GM12878 (cell line): ENCODE measurements at regions not wholly inside any gene's neighbourhood (a gene's known extent, or its start where the extent isn't known, plus 50 kb on each side); places are given as distances from the start of the nearest gene placed in this dataset.

Experiments used
- ATAC-seq: fragments of 200-7000 bp; cut with Tn5 transposase; 3 replicates; pipeline ENCODE4 v1.9.1; 2020; ENCODE audit warnings: mild to moderate bottlenecking, moderate library complexity
- BruUV-seq: library from RNA; stranded (reverse); fragments of 400-500 nt; replicated peaks from 2 replicates; lab custom pipeline; 2021; lab: Mats Ljungman, UMichigan
- CTCF ChIA-PET: fragments of 300-600 bp; sonication (Branson Sonifier 250); formaldehyde crosslinking; extraction: SDS; loops from one replicate; lab custom pipeline; 2021; ENCODE audit warnings: inconsistent platforms; lab: Yijun Ruan, JAX
- POLR2A ChIA-PET: fragments of 350-600 bp; formaldehyde crosslinking; extraction: SDS; loops from one replicate; lab custom pipeline; 2021; ENCODE audit warnings: inconsistent platforms; lab: Charles Lee
- RAD21 ChIA-PET: fragments of 300-600 bp; sonication (Branson Sonifier 250); formaldehyde crosslinking; loops from one replicate; lab custom pipeline; 2023; ENCODE audit warnings: antibody characterized with exemption; ENCODE audit not compliant: unreplicated experiment; lab: Charles Lee
- SMC1A ChIA-PET: fragments of 300-600 bp; sonication (Branson Sonifier 250); formaldehyde crosslinking; loops from one replicate; lab custom pipeline; 2023; ENCODE audit not compliant: unreplicated experiment, uncharacterized antibody; lab: Charles Lee
- DNase-seq: peaks from one replicate; pipeline ENCODE4 v3.0.0-alpha.2; 2011; ENCODE audit warnings: low read depth, low spot score
- FAIRE-seq: peaks from 3 replicates; lab custom pipeline; 2011; peaks lifted over from hg19 to GRCh38; lab: Jason Lieb, UNC
- H2AFZ ChIP-seq: 2 replicates; pipeline ENCODE4 v1.6.0; 2011; ENCODE audit warnings: low read depth, low read length, control low read depth; ENCODE audit not compliant: control insufficient read depth
- H3K27ac ChIP-seq: 2 replicates; pipeline ENCODE4 v1.5.1; 2011; ENCODE audit warnings: control low read depth; ENCODE audit not compliant: control insufficient read depth, insufficient read depth
- H3K27me3 ChIP-seq, 2 experiments: replicated peaks in 1 of 2; 2 replicates each; pipeline versions ENCODE4 v1.6.0 to v1.6.1; 2011; ENCODE audit warnings: low read length in 1 of 2; ENCODE audit not compliant: control insufficient read depth in 2 of 2, insufficient read depth in 2 of 2
- H3K36me3 ChIP-seq, 2 experiments: 2 replicates each; pipeline ENCODE4 v1.5.1; 2011; ENCODE audit warnings: low read length in 1 of 2; ENCODE audit not compliant: control insufficient read depth in 2 of 2, insufficient read depth in 2 of 2
- H3K4me1 ChIP-seq: 2 replicates; pipeline ENCODE4 v1.6.1; 2011; ENCODE audit warnings: mild to moderate bottlenecking, low read length, moderate library complexity, mixed read lengths; ENCODE audit not compliant: control insufficient read depth, insufficient read depth
- H3K4me2 ChIP-seq: 2 replicates; pipeline ENCODE4 v1.6.0; 2011; ENCODE audit warnings: control low read depth; ENCODE audit not compliant: control insufficient read depth, insufficient read depth
- H3K4me3 ChIP-seq: fragments of 200-600 bp; sonication (generic); 2 replicates; pipeline ENCODE4 v1.5.1; 2016
- H3K79me2 ChIP-seq: 2 replicates; pipeline ENCODE4 v1.6.0; 2011; ENCODE audit warnings: low read length; ENCODE audit not compliant: control insufficient read depth, insufficient read depth
- H3K9ac ChIP-seq: 2 replicates; pipeline ENCODE4 v1.8.0; 2011; ENCODE audit warnings: low read length, control low read depth, mixed read lengths; ENCODE audit not compliant: control insufficient read depth, insufficient read depth
- H3K9me3 ChIP-seq: replicated peaks from 3 replicates; pipeline ENCODE4 v1.5.1; 2011; ENCODE audit warnings: mild to moderate bottlenecking, low read length; ENCODE audit not compliant: control insufficient read depth, insufficient read depth
- H4K20me1 ChIP-seq: 2 replicates; pipeline ENCODE4 v1.6.0; 2011; ENCODE audit not compliant: control insufficient read depth, insufficient read depth
- BACH1 ChIP-seq: fragments of 450-650 bp; IDR thresholded peaks from 2 replicates; pipeline ENCODE4 v1.6.1; 2017; ENCODE audit warnings: mild to moderate bottlenecking, borderline replicate concordance
- BMI1 ChIP-seq: fragments of 450-650 bp; IDR thresholded peaks from 2 replicates; pipeline ENCODE4 v1.6.1; 2016; ENCODE audit warnings: mild to moderate bottlenecking, moderate library complexity, borderline replicate concordance
- CREB1 ChIP-seq: IDR thresholded peaks from 2 replicates; pipeline ENCODE4 v1.6.1; 2012; ENCODE audit warnings: low read depth, mild to moderate bottlenecking, inconsistent platforms
- FOXM1 ChIP-seq: IDR thresholded peaks from 2 replicates; pipeline ENCODE4 v1.6.1; 2012; ENCODE audit warnings: low read depth, mild to moderate bottlenecking, inconsistent platforms, low read length, moderate library complexity
- GATAD2B ChIP-seq: fragments of 450-650 bp; conservative IDR thresholded peaks from 2 replicates; pipeline ENCODE4 v1.6.1; 2017; ENCODE audit warnings: low read depth, mild to moderate bottlenecking, moderate library complexity
- KAT2A ChIP-seq: conservative IDR thresholded peaks from 2 replicates; pipeline ENCODE4 v1.6.1; 2011; ENCODE audit warnings: low read depth, low read length; ENCODE audit not compliant: control insufficient read depth
- PAX8 ChIP-seq: fragments of 450-650 bp; IDR thresholded peaks from 2 replicates; pipeline ENCODE4 v1.6.1; 2017; ENCODE audit warnings: mild to moderate bottlenecking, moderate library complexity
- RAD21 ChIP-seq: IDR thresholded peaks from 2 replicates; pipeline ENCODE4 v1.6.1; 2011; ENCODE audit warnings: mild to moderate bottlenecking, low read depth, low read length, moderate library complexity; ENCODE audit not compliant: insufficient read depth
- SMC3 ChIP-seq: IDR thresholded peaks from 2 replicates; pipeline ENCODE4 v1.6.1; 2011; ENCODE audit warnings: low read length, improper control_type of control experiment, borderline replicate concordance
- SREBF1 ChIP-seq: IDR thresholded peaks from 2 replicates; pipeline ENCODE4 v1.6.1; 2012; ENCODE audit warnings: mild to moderate bottlenecking, low read length
- SUZ12 ChIP-seq: fragments of 200-600 bp; sonication (generic); IDR thresholded peaks from one replicate; pipeline ENCODE4 v1.6.1; 2018; ENCODE audit warnings: antibody characterized with exemption, mild to moderate bottlenecking; ENCODE audit not compliant: unreplicated experiment
- TAF1 ChIP-seq: IDR thresholded peaks from 2 replicates; pipeline ENCODE4 v1.6.1; 2011; ENCODE audit warnings: mild to moderate bottlenecking, low read depth, low read length, borderline replicate concordance
- TCF12 ChIP-seq: IDR thresholded peaks from 2 replicates; pipeline ENCODE4 v1.6.1; 2011; ENCODE audit warnings: low read depth, mild to moderate bottlenecking, low read length
- ZBTB33 ChIP-seq: fragments of 450-650 bp; IDR thresholded peaks from 2 replicates; pipeline ENCODE4 v1.6.1; 2017; ENCODE audit warnings: mild to moderate bottlenecking
- WGBS: methylation state at CpG from one replicate; pipeline ENCODE4 v1.1.6; 2016; ENCODE audit warnings: low lambda C conversion rate; ENCODE audit not compliant: insufficient replicate concordance, insufficient coverage; ENCODE audit errors: missing lambda C conversion rate; 5-methylcytosine and 5-hydroxymethylcytosine counted together
- in situ Hi-C: fragments of 300-500 bp; cut with MboI; formaldehyde crosslinking; loops from 9 replicates; pipeline ENCODE4 v1.14.3; 2018; ENCODE audit warnings: mixed read lengths
- intact Hi-C: fragments of 100-400 bp; cut with micrococcal nuclease; formaldehyde crosslinking; loops from one replicate; pipeline ENCODE4 v1.14.2; 2022; ENCODE audit not compliant: unreplicated experiment
- TF ChIP-seq, protein P1 (sequence below): IDR thresholded peaks from 2 replicates; pipeline ENCODE4 v1.6.1; 2012; ENCODE audit warnings: low read depth, low read length, improper control_type of control experiment
- TF ChIP-seq, protein P2 (sequence below): fragments of 450-650 bp; IDR thresholded peaks from 2 replicates; pipeline ENCODE4 v1.6.1; 2014; ENCODE audit warnings: mild to moderate bottlenecking
- TF ChIP-seq, protein P3 (sequence below): fragments of 450-650 bp; IDR thresholded peaks from 2 replicates; pipeline ENCODE4 v1.6.1; 2018; ENCODE audit warnings: mild to moderate bottlenecking, low read depth, moderate library complexity; ENCODE audit not compliant: partially characterized antibody

GRCh38 chr10:123500110-123500509, 166.0 kb upstream of the GPR26 start:
- DNase-seq (no peak), FAIRE-seq (no peak), ATAC-seq (no peak)
- BruUV-seq = no TSS peak
- H3K9me3 ChIP-seq = no peaks in the 10 kb centered on the region; the same call in 1 of the 3 replicates
- in situ Hi-C loops = no loop called here
- ChIA-PET SMC1A (interaction anchor here (0.5 to 2.0 kb wide), 6 partner anchors 9 to 340 kb away, joined by 3 to 6 read pairs (median 3); no protein-coding TSS in a partner anchor), RAD21 (interaction anchor here (1.5 kb wide), 1 partner anchor 119 kb away, joined by 3 read pairs; no protein-coding TSS in a partner anchor), POLR2A (no interaction called here), CTCF (interaction anchor here (1.3 kb wide), 1 partner anchor 10 kb away, joined by 4 read pairs; no protein-coding TSS in a partner anchor)
- H4K20me1 ChIP-seq = no peaks in the 10 kb centered on the region
- no peaks in the 10 kb centered on the region for H3K36me3 ChIP-seq
- H2AFZ ChIP-seq = no peak overlapping the region
- no peak overlapping the region for H3K9ac ChIP-seq
- intact Hi-C loops = no loop called here
- no peak overlapping the region for H3K4me3 ChIP-seq
- 91% methylated on average over 7 of the region's 7 CpGs for WGBS
- peaks cover 26% of the 10 kb centered on the region for H3K4me1 ChIP-seq
- no peaks in the 10 kb centered on the region for H3K79me2 ChIP-seq
- no peak overlapping the region for H3K4me2 ChIP-seq
- no peak overlapping the region for H3K27ac ChIP-seq
- no peaks in the 10 kb centered on the region for H3K27me3 ChIP-seq
- TF ChIP-seq PAX8 (no peak), SMC3 (no peak), GATAD2B (no peak), TCF12 (no peak), SREBF1 (no peak), SUZ12 (no peak), CREB1 (no peak), ZBTB33 (no peak), BACH1 (no peak), KAT2A (no peak), RAD21 (no peak), TAF1 (no peak), FOXM1 (no peak), BMI1 (no peak)
- TF ChIP-seq, protein P1, sequence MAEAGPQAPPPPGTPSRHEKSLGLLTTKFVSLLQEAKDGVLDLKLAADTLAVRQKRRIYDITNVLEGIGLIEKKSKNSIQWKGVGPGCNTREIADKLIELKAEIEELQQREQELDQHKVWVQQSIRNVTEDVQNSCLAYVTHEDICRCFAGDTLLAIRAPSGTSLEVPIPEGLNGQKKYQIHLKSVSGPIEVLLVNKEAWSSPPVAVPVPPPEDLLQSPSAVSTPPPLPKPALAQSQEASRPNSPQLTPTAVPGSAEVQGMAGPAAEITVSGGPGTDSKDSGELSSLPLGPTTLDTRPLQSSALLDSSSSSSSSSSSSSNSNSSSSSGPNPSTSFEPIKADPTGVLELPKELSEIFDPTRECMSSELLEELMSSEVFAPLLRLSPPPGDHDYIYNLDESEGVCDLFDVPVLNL = no peak
- TF ChIP-seq, protein P2, sequence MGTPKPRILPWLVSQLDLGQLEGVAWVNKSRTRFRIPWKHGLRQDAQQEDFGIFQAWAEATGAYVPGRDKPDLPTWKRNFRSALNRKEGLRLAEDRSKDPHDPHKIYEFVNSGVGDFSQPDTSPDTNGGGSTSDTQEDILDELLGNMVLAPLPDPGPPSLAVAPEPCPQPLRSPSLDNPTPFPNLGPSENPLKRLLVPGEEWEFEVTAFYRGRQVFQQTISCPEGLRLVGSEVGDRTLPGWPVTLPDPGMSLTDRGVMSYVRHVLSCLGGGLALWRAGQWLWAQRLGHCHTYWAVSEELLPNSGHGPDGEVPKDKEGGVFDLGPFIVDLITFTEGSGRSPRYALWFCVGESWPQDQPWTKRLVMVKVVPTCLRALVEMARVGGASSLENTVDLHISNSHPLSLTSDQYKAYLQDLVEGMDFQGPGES = no peak
- TF ChIP-seq, protein P3, sequence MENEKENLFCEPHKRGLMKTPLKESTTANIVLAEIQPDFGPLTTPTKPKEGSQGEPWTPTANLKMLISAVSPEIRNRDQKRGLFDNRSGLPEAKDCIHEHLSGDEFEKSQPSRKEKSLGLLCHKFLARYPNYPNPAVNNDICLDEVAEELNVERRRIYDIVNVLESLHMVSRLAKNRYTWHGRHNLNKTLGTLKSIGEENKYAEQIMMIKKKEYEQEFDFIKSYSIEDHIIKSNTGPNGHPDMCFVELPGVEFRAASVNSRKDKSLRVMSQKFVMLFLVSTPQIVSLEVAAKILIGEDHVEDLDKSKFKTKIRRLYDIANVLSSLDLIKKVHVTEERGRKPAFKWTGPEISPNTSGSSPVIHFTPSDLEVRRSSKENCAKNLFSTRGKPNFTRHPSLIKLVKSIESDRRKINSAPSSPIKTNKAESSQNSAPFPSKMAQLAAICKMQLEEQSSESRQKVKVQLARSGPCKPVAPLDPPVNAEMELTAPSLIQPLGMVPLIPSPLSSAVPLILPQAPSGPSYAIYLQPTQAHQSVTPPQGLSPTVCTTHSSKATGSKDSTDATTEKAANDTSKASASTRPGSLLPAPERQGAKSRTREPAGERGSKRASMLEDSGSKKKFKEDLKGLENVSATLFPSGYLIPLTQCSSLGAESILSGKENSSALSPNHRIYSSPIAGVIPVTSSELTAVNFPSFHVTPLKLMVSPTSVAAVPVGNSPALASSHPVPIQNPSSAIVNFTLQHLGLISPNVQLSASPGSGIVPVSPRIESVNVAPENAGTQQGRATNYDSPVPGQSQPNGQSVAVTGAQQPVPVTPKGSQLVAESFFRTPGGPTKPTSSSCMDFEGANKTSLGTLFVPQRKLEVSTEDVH = no peak
